A549 (cell line): ENCODE measurements at regions not wholly inside any gene's neighbourhood (a gene's known extent, or its start where the extent isn't known, plus 50 kb on each side); places are given as distances from the start of the nearest gene placed in this dataset.

Source experiments
- ATAC-seq, 2 experiments: fragments of 200-7000 bp in 1 of 2; fragments of >200 bp in 1 of 2; cut with Nextera tagmentation in 1 of 2; cut with Tn5 transposase in 1 of 2; 3 replicates each; pipeline versions ENCODE4 v1.8.0 to v1.9.1; 2018 to 2020; ENCODE audit warnings: mild to moderate bottlenecking in 1 of 2, moderate library complexity in 1 of 2
- CTCF ChIA-PET: fragments of 300-600 bp; sonication (Branson Sonifier 250); formaldehyde crosslinking; extraction: SDS; loops from one replicate; lab custom pipeline; 2021; ENCODE audit warnings: antibody characterized with exemption, inconsistent platforms; lab: Yijun Ruan, JAX
- POLR2A ChIA-PET: fragments of 350-600 bp; formaldehyde crosslinking; extraction: SDS; loops from one replicate; lab custom pipeline; 2021; ENCODE audit warnings: antibody characterized with exemption, inconsistent platforms; lab: Yijun Ruan, JAX
- DNase-seq, 2 experiments: peaks; one replicate each; pipeline versions ENCODE4 v3.0.0 to v3.0.0-alpha.2; 2011 to 2016; ENCODE audit warnings: low read depth in 1 of 2, low spot score in 1 of 2
- FAIRE-seq: peaks from 2 replicates; lab custom pipeline; 2011; peaks lifted over from hg19 to GRCh38; lab: Jason Lieb, UNC
- H3K27ac ChIP-seq, 2 experiments: fragments of >200 bp; sonication (Bioruptor Twin); formaldehyde crosslinking; 3 replicates each; pipeline ENCODE4 v1.5.1; 2016 to 2017
- H3K4me1 ChIP-seq: fragments of >200 bp; sonication (Bioruptor Twin); formaldehyde crosslinking; 3 replicates; pipeline ENCODE4 v1.6.1; 2016
- H3K4me2 ChIP-seq: fragments of >200 bp; sonication (Bioruptor Twin); formaldehyde crosslinking; 3 replicates; pipeline ENCODE4 v1.6.1; 2016
- H3K4me3 ChIP-seq: fragments of >200 bp; sonication (Bioruptor Twin); formaldehyde crosslinking; 3 replicates; pipeline ENCODE4 v1.5.1; 2016
- H3K9me3 ChIP-seq: fragments of >200 bp; sonication (Bioruptor Twin); formaldehyde crosslinking; 3 replicates; pipeline ENCODE4 v1.6.1; 2016
- BCL3 ChIP-seq: fragments of >200 bp; sonication (Bioruptor Twin); formaldehyde crosslinking; IDR thresholded peaks from 3 replicates; pipeline ENCODE4 v1.6.1; 2016
- FOSB ChIP-seq: fragments of 250-450 bp; sonication (Bioruptor Pico); IDR thresholded peaks from 2 replicates; pipeline ENCODE4 v1.5.0; 2020; ENCODE audit warnings: mild to moderate bottlenecking, moderate library complexity
- FOSL2 ChIP-seq, 2 experiments: fragments of 450-650 bp in 1 of 2; fragments of >200 bp in 1 of 2; sonication (Bioruptor Twin) in 1 of 2; formaldehyde crosslinking; IDR thresholded peaks; 2 replicates each; pipeline versions ENCODE4 v1.5.0 to v1.6.1; 2016 to 2020; ENCODE audit warnings: mild to moderate bottlenecking in 1 of 2, moderate library complexity in 1 of 2
- FOXS1 ChIP-seq: fragments of 250-450 bp; sonication (Bioruptor Pico); IDR thresholded peaks from 2 replicates; pipeline ENCODE4 v1.5.0; 2020; ENCODE audit warnings: mild to moderate bottlenecking, moderate library complexity
- HEYL ChIP-seq: fragments of 250-450 bp; sonication (Bioruptor Pico); IDR thresholded peaks from 2 replicates; pipeline ENCODE4 v1.8.0; 2021; ENCODE audit warnings: mild to moderate bottlenecking, moderate library complexity
- HMGXB4 ChIP-seq: fragments of 250-450 bp; sonication (Bioruptor Pico); IDR thresholded peaks from 2 replicates; pipeline ENCODE4 v1.5.0; 2021; ENCODE audit warnings: mild to moderate bottlenecking, moderate library complexity, borderline replicate concordance
- HOXB13 ChIP-seq: fragments of 250-450 bp; sonication (Bioruptor Pico); IDR thresholded peaks from 2 replicates; pipeline ENCODE4 v1.5.0; 2020; ENCODE audit warnings: low read depth, mild to moderate bottlenecking, moderate library complexity
- JUN ChIP-seq, 2 experiments: fragments of >200 bp; sonication (Bioruptor Twin); formaldehyde crosslinking; IDR thresholded peaks; 2 replicates in 1 of 2; 3 replicates in 1 of 2; pipeline ENCODE4 v1.6.1; 2016 to 2017
- KDM5A ChIP-seq: fragments of 200-600 bp; sonication (generic); IDR thresholded peaks from 2 replicates; pipeline ENCODE4 v1.6.1; 2016; ENCODE audit warnings: antibody characterized with exemption, mild to moderate bottlenecking
- MAZ ChIP-seq: fragments of 150-350 bp; IDR thresholded peaks from 2 replicates; pipeline ENCODE4 v1.6.1; 2014; ENCODE audit warnings: antibody characterized with exemption, low read depth, low read length, borderline replicate concordance
- RAD21 ChIP-seq, 2 experiments: fragments of >200 bp in 1 of 2; sonication (Bioruptor Twin) in 1 of 2; formaldehyde crosslinking in 1 of 2; IDR thresholded peaks in 1 of 2; conservative IDR thresholded peaks in 1 of 2; 2 replicates in 1 of 2; 3 replicates in 1 of 2; pipeline ENCODE4 v1.6.1; 2012 to 2018; ENCODE audit warnings: inconsistent platforms in 1 of 2
- REST ChIP-seq: fragments of 200-600 bp; sonication (generic); IDR thresholded peaks from 2 replicates; pipeline ENCODE4 v1.6.1; 2016; ENCODE audit warnings: antibody characterized with exemption, mild to moderate bottlenecking, moderate library complexity
- TFCP2L1 ChIP-seq: fragments of 250-450 bp; sonication (Bioruptor Pico); IDR thresholded peaks from 2 replicates; pipeline ENCODE4 v1.5.0; 2021; ENCODE audit warnings: mild to moderate bottlenecking
- ZC3H11A ChIP-seq: fragments of 450-650 bp; IDR thresholded peaks from 2 replicates; pipeline ENCODE4 v1.6.1; 2014; ENCODE audit warnings: antibody characterized with exemption, mild to moderate bottlenecking
- ZFP36 ChIP-seq: fragments of 450-650 bp; IDR thresholded peaks from 2 replicates; pipeline ENCODE4 v1.6.1; 2014; ENCODE audit warnings: borderline replicate concordance; ENCODE audit not compliant: partially characterized antibody
- WGBS: methylation state at CpG from one replicate; pipeline ENCODE4 v1.1.6; 2017; ENCODE audit errors: missing lambda C conversion rate; 5-methylcytosine and 5-hydroxymethylcytosine counted together
- TF ChIP-seq, protein P1 (sequence below): fragments of >200 bp; sonication (Bioruptor Twin); formaldehyde crosslinking; IDR thresholded peaks from 3 replicates; pipeline ENCODE4 v1.5.1; 2016

- WGBS, result 72% methylated on average over 4 of the region's 4 CpGs
- H3K4me3 ChIP-seq, result no peak overlapping the region
- H3K4me1 ChIP-seq, result peaks cover 10% of the 10 kb centered on the region; the same call in 2 of the 3 replicates
- H3K4me2 ChIP-seq, result no peak overlapping the region
- ATAC-seq (no peak), FAIRE-seq (no peak), DNase-seq (no peak)
- TF ChIP-seq MAZ (no peak), ZFP36 (no peak), JUN (IDR thresholded peaks at IDR 0.05) (no peak), HMGXB4 (no peak), FOSL2 (IDR thresholded peaks at IDR 0.05) (no peak), FOSL2 (CRISPR knock-in tag; IDR thresholded peaks at IDR 0.05) (no peak), FOXS1 (CRISPR knock-in tag) (no peak), KDM5A (no peak), REST (no peak), RAD21 (conservative IDR thresholded peaks at IDR 0.05 in 1 of 2, IDR thresholded peaks at IDR 0.05 in 1 of 2) (no peak), ZC3H11A (no peak), BCL3 (no peak)
- TF ChIP-seq, protein P1, sequence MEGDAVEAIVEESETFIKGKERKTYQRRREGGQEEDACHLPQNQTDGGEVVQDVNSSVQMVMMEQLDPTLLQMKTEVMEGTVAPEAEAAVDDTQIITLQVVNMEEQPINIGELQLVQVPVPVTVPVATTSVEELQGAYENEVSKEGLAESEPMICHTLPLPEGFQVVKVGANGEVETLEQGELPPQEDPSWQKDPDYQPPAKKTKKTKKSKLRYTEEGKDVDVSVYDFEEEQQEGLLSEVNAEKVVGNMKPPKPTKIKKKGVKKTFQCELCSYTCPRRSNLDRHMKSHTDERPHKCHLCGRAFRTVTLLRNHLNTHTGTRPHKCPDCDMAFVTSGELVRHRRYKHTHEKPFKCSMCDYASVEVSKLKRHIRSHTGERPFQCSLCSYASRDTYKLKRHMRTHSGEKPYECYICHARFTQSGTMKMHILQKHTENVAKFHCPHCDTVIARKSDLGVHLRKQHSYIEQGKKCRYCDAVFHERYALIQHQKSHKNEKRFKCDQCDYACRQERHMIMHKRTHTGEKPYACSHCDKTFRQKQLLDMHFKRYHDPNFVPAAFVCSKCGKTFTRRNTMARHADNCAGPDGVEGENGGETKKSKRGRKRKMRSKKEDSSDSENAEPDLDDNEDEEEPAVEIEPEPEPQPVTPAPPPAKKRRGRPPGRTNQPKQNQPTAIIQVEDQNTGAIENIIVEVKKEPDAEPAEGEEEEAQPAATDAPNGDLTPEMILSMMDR, result no peak
- TF ChIP-seq, all 56 proteins: peak for 0
- Histone ChIP-seq H3K27ac (no peak overlapping the region), H3K9me3 (no peaks in the 10 kb centered on the region)
- CTCF ChIA-PET, result interaction anchor here (1.1 to 1.8 kb wide), 4 partner anchors 11 to 164 kb away, joined by 3 to 5 read pairs (median 4); no protein-coding TSS in a partner anchor
- POLR2A ChIA-PET, result no interaction called here
Observed at GRCh38 chr10:69750725-69751124, 51.0 kb upstream of the COL13A1 start.

- no peak overlapping the region for H3K4me3 ChIP-seq
- FAIRE-seq, result no peak
Observed at GRCh38 chr10:69751214-69751613, 50.5 kb upstream of the COL13A1 start.

More at GRCh38 chr10:69751214-69751613, 50.5 kb upstream of the COL13A1 start:
- TF ChIP-seq HOXB13 (no peak), FOSB (CRISPR knock-in tag) (no peak), TFCP2L1 (CRISPR knock-in tag) (no peak), HEYL (no peak)
- no peak for DNase-seq
- Histone ChIP-seq H3K4me2 (no peak overlapping the region), H3K9me3 (no peaks in the 10 kb centered on the region), H3K27ac (no peak overlapping the region), H3K4me1 (peaks cover 10% of the 10 kb centered on the region; the same call in 2 of the 3 replicates)
- ChIA-PET POLR2A (no interaction called here), CTCF (interaction anchor here (1.1 to 1.8 kb wide), 4 partner anchors 11 to 163 kb away, joined by 3 to 5 read pairs (median 4); no protein-coding TSS in a partner anchor)
- no peak for ATAC-seq
- WGBS, result 89% methylated on average over 4 of the region's 4 CpGs
